ENCODE measurements at regions not wholly inside any gene's neighbourhood (a gene's known extent, or its start where the extent isn't known, plus 50 kb on each side); places are given as distances from the start of the nearest gene placed in this dataset.
"Not testable (repeated sequence)": the region's sequence is repeated elsewhere in the genome, so short reads cannot be mapped to it uniquely, and the experiment has no call there.

GRCh38 chr6:112877134-112878100 is 530.3 kb downstream of the RFPL4B start:
- DNase-seq (ENCODE audit: low read depth), result peak; percentile 35

- DNase-seq (ENCODE audit: low read depth), result no peak
These were observed 532.8 kb downstream of the RFPL4B start for GRCh38 chr6:112879920-112880413.

- peak; percentile 33 for DNase-seq (ENCODE audit: low read depth)
These were observed 533.9 kb downstream of the RFPL4B start for GRCh38 chr6:112881027-112881426.

GRCh38 chr6:112881828-112882780 is 535.0 kb downstream of the RFPL4B start:
- no peak for DNase-seq (ENCODE audit: low read depth)

- no peak for DNase-seq (ENCODE audit: low read depth)
These were observed 536.0 kb downstream of the RFPL4B start for GRCh38 chr6:112883095-112883494.

GRCh38 chr6:112886415-112886814 is 539.3 kb downstream of the RFPL4B start:
- DNase-seq (ENCODE audit: low read depth), result no peak

GRCh38 chr6:112887424-112887823 is 540.3 kb downstream of the RFPL4B start:
- DNase-seq (ENCODE audit: low read depth), result not testable (repeated sequence)

GRCh38 chr6:112899541-112899940 is 552.4 kb downstream of the RFPL4B start:
- no peak for DNase-seq (ENCODE audit: low read depth)

GRCh38 chr6:112903361-112903760 is 556.2 kb downstream of the RFPL4B start:
- DNase-seq (ENCODE audit: low read depth), result no peak

GRCh38 chr6:112906726-112907125 is 559.6 kb downstream of the RFPL4B start:
- DNase-seq (ENCODE audit: low read depth), result peak; percentile 53

- no peak for DNase-seq (ENCODE audit: low read depth)
These were observed 562.7 kb downstream of the RFPL4B start for GRCh38 chr6:112909781-112910180.

- no peak for DNase-seq (ENCODE audit: low read depth)
These were observed 563.1 kb downstream of the RFPL4B start for GRCh38 chr6:112910256-112910655.

GRCh38 chr6:112911959-112912358 is 564.8 kb downstream of the RFPL4B start:
- no peak for DNase-seq (ENCODE audit: low read depth)

GRCh38 chr6:112912416-112913101 is 565.4 kb downstream of the RFPL4B start:
- DNase-seq (ENCODE audit: low read depth), result no peak

GRCh38 chr6:112919744-112920143 is 572.6 kb downstream of the RFPL4B start:
- not testable (repeated sequence) for DNase-seq (ENCODE audit: low read depth)

GRCh38 chr6:112920994-112921393 is 573.9 kb downstream of the RFPL4B start:
- no peak for DNase-seq (ENCODE audit: low read depth)

GRCh38 chr6:112923940-112924587 is 576.9 kb downstream of the RFPL4B start:
- no peak for DNase-seq (ENCODE audit: low read depth)

- no peak for DNase-seq (ENCODE audit: low read depth)
These were observed 578.6 kb downstream of the RFPL4B start for GRCh38 chr6:112925702-112926101.

GRCh38 chr6:112927641-112928320 is 580.7 kb downstream of the RFPL4B start:
- DNase-seq (ENCODE audit: low read depth), result no peak

- DNase-seq (ENCODE audit: low read depth), result no peak
These were observed 582.5 kb downstream of the RFPL4B start for GRCh38 chr6:112929641-112930040.
